Osteoblast (primary cell): ENCODE measurements at regions not wholly inside any gene's neighbourhood (a gene's known extent, or its start where the extent isn't known, plus 50 kb on each side); places are given as distances from the start of the nearest gene placed in this dataset.

ENCODE experiments used
- DNase-seq: peaks from one replicate; pipeline ENCODE4 v3.0.0; 2011; ENCODE audit warnings: low spot score, mixed read lengths; ENCODE audit not compliant: insufficient read length; ENCODE audit errors: missing footprints
- H2AFZ ChIP-seq: 2 replicates; pipeline ENCODE4 v1.6.0; 2011; ENCODE audit warnings: mild to moderate bottlenecking, low read length
- H3K27ac ChIP-seq: 2 replicates; pipeline ENCODE4 v1.5.1; 2011; ENCODE audit warnings: mild to moderate bottlenecking, low read depth, low read length, moderate library complexity
- H3K27me3 ChIP-seq: 2 replicates; pipeline ENCODE4 v1.6.0; 2012; ENCODE audit warnings: mild to moderate bottlenecking, control low read depth, inconsistent platforms, low read length, moderate library complexity; ENCODE audit not compliant: insufficient read depth
- H3K36me3 ChIP-seq: 2 replicates; pipeline ENCODE4 v1.5.1; 2011; ENCODE audit warnings: mild to moderate bottlenecking, low read length, control low read depth, moderate library complexity; ENCODE audit not compliant: insufficient read depth
- H3K4me1 ChIP-seq: 2 replicates; pipeline ENCODE4 v1.5.1; 2011; ENCODE audit warnings: mild to moderate bottlenecking, low read length, control low read depth, moderate library complexity; ENCODE audit not compliant: insufficient read depth
- H3K4me2 ChIP-seq: 2 replicates; pipeline ENCODE4 v1.6.0; 2011; ENCODE audit warnings: mild to moderate bottlenecking, low read length; ENCODE audit not compliant: insufficient read depth
- H3K4me3 ChIP-seq: fragments of 200-600 bp; sonication (generic); 3 replicates; pipeline ENCODE4 v1.5.1; 2012; ENCODE audit warnings: mild to moderate bottlenecking, low read length, inconsistent platforms; ENCODE audit not compliant: insufficient read depth
- H3K79me2 ChIP-seq: 2 replicates; pipeline ENCODE4 v1.6.0; 2012; ENCODE audit warnings: mild to moderate bottlenecking, low read length, control low read depth, inconsistent platforms; ENCODE audit not compliant: insufficient read depth
- H3K9me3 ChIP-seq: 2 replicates; pipeline ENCODE4 v1.5.1; 2011; ENCODE audit warnings: low read depth, low read length, control low read depth
- H4K20me1 ChIP-seq: 2 replicates; pipeline ENCODE4 v1.6.0; 2012; ENCODE audit warnings: mild to moderate bottlenecking, low read length, control low read depth; ENCODE audit not compliant: insufficient read depth
- CTCF ChIP-seq: IDR thresholded peaks from 2 replicates; pipeline ENCODE4 v1.5.1; 2011; ENCODE audit warnings: mild to moderate bottlenecking, low read depth, low read length, moderate library complexity; ENCODE audit errors: extremely low read depth

GRCh38 chr12:113698510-113698858, 226.8 kb upstream of the LHX5 start:
- Histone ChIP-seq H3K27me3 (peaks cover 4% of the 10 kb centered on the region), H3K4me3 (no peak overlapping the region), H3K36me3 (no peaks in the 10 kb centered on the region), H2AFZ (no peak overlapping the region), H4K20me1 (no peaks in the 10 kb centered on the region), H3K4me2 (no peak overlapping the region), H3K4me1 (no peaks in the 10 kb centered on the region), H3K79me2 (no peaks in the 10 kb centered on the region), H3K27ac (no peak overlapping the region), H3K9me3 (no peaks in the 10 kb centered on the region)
- DNase-seq, result no peak
- TF ChIP-seq CTCF, result no peak

- DNase-seq, result no peak
- H3K9me3 ChIP-seq, result no peaks in the 10 kb centered on the region
- no peaks in the 10 kb centered on the region for H4K20me1 ChIP-seq
- no peaks in the 10 kb centered on the region for H3K4me1 ChIP-seq
- H3K4me3 ChIP-seq, result no peak overlapping the region
- H2AFZ ChIP-seq, result no peak overlapping the region
- H3K79me2 ChIP-seq, result no peaks in the 10 kb centered on the region
- H3K4me2 ChIP-seq, result no peak overlapping the region
- no peak for TF ChIP-seq CTCF
- H3K27me3 ChIP-seq, result no peaks in the 10 kb centered on the region
- no peak overlapping the region for H3K27ac ChIP-seq
- no peaks in the 10 kb centered on the region for H3K36me3 ChIP-seq
These were observed 226.2 kb upstream of the LHX5 start for GRCh38 chr12:113697651-113698509.

- no peak for TF ChIP-seq CTCF
- H4K20me1 ChIP-seq, result no peaks in the 10 kb centered on the region
- H3K27ac ChIP-seq, result no peak overlapping the region
- H3K9me3 ChIP-seq, result no peaks in the 10 kb centered on the region
- H3K4me1 ChIP-seq, result no peaks in the 10 kb centered on the region
- no peaks in the 10 kb centered on the region for H3K27me3 ChIP-seq
- no peak for DNase-seq
- H3K36me3 ChIP-seq, result no peaks in the 10 kb centered on the region
- H2AFZ ChIP-seq, result no peak overlapping the region
- no peak overlapping the region for H3K4me3 ChIP-seq
- no peak overlapping the region for H3K4me2 ChIP-seq
- H3K79me2 ChIP-seq, result no peaks in the 10 kb centered on the region
These were observed 225.4 kb upstream of the LHX5 start for GRCh38 chr12:113697104-113697503.

GRCh38 chr12:113693693-113694092, 222.0 kb upstream of the LHX5 start:
- no peaks in the 10 kb centered on the region for H3K36me3 ChIP-seq
- H3K79me2 ChIP-seq, result no peaks in the 10 kb centered on the region
- no peaks in the 10 kb centered on the region for H4K20me1 ChIP-seq
- no peaks in the 10 kb centered on the region for H3K9me3 ChIP-seq
- H3K4me3 ChIP-seq, result no peak overlapping the region
- H2AFZ ChIP-seq, result no peak overlapping the region
- no peak for DNase-seq
- TF ChIP-seq CTCF, result no peak
- no peaks in the 10 kb centered on the region for H3K27me3 ChIP-seq
- H3K4me1 ChIP-seq, result no peaks in the 10 kb centered on the region
- H3K27ac ChIP-seq, result no peak overlapping the region
- no peak overlapping the region for H3K4me2 ChIP-seq
